SHP77 treated with DMSO at 0.1 percent for 48 hours (cell line): ENCODE measurements at regions not wholly inside any gene's neighbourhood (a gene's known extent, or its start where the extent isn't known, plus 50 kb on each side); places are given as distances from the start of the nearest gene placed in this dataset.
"Not testable (repeated sequence)": the region's sequence is repeated elsewhere in the genome, so short reads cannot be mapped to it uniquely, and the experiment has no call there.

ENCODE experiments used
- DNase-seq: peaks from one replicate; lab custom pipeline; 2025; lab: John Stamatoyannopoulos, UW

DNA sequence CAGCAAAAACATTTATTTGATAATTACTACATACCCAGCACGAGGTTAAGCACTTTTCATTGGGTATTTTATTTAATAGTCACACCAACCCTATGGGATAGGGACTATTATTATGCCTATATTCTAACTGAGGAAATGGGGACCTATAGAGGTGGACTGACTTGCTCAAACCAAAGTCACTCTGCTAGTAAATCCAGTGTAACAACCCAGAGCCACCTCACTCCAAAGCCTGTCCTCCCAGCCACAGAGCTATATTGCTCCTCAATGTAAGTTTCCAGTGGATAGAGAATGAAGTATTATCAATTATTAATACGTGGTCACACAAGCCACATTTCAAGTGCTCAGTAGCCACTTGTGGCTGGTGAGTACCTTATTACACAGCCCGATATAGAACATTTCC lies 97.5 kb downstream of the RGS2 start:
- DNase-seq = no peak

DNA sequence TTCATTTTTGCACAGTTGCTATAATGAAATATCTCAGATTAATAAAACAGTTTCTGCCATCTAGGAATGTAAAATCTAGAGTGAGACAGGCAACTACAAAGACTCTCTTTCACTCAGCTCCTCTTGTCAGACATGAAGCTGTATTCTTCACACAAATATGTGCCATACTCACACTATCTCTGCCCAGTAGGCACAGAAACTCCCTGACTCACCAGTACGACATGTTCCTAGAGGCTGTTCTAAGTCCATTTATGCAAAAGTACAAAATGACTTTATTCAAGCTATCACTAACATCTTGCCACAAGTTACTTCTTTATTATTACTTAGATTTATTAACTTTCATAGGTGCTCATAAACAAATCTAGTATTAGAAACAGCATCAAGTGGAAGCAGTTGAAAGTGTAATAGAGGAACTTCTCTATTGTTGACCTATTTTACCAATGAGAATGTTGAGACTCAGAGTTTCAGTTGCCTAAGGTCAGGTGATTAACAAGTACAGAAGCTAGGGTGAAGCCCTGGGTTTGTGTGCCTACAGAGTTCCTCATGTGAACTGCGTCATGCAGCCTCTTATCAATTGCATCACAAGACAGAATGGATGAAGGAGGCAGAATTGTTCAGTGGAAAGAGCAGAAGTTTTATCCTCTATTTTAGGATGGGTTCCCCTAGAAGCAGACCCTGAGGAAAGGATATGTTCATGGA lies 98.9 kb downstream of the RGS2 start:
- no peak for DNase-seq

DNA sequence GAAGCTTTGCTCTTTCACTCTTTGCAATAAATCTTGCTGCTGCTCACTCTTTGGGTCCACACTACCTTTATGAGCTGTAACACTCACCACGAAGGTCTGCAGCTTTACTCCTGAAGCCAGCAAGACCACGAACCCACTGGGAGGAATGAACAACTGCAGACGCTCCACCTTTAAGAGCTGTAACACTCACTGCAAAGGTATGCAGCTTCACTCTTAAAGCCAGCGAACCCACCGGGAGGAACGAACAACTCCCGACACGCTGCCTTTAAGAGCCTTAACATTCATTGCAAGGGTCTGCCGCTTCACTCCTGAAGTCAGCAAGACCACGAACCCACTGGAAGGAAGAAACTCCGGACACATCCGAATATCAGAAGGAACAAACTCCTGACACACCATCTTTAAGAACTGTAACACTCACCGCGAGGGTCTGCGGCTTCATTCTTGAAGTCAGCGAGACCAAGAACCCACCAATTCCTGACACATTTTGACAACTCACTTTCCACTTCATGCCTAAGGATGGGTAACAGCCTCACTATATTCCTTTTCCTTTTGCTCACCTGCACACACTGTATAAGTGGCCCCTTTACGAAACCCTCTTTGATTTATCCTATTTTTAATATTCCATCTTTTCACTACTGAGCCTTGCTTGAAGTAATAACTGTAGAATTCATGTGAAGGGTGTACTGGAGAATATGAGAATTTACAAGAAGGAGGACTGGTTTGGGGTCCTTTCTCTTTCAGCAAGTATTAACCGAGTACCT lies 103.2 kb downstream of the RGS2 start:
- DNase-seq = not testable (repeated sequence)

DNA sequence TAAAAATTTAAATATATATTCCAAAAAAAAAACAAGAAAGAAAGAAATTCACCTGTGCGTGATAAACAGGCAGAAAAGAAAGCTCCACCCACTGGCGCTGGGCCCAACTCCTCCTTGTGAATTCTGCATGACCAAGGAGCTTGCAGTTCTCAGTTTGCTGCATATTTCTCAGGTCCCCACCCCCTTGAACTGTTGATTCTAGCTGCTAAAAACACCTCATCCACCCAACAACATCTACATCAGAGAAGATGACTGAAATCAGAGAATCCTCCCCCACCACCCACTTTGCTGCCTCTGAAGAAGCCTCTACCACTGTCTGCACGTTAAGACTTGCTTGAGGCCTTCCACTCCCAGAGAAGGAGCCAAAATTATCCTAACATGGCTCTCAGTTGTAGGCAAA lies 104.8 kb downstream of the RGS2 start:
- DNase-seq = no peak

GRCh38 chr1:192914092-192914491 lies 105.3 kb downstream of the RGS2 start:
- DNase-seq = no peak

- DNase-seq = no peak
Observed at GRCh38 chr1:192914696-192915095, 105.9 kb downstream of the RGS2 start.

GRCh38 chr1:192916021-192916420 lies 107.2 kb downstream of the RGS2 start:
- no peak for DNase-seq

- no peak for DNase-seq
Observed at GRCh38 chr1:192918259-192918658, 109.4 kb downstream of the RGS2 start.

DNA sequence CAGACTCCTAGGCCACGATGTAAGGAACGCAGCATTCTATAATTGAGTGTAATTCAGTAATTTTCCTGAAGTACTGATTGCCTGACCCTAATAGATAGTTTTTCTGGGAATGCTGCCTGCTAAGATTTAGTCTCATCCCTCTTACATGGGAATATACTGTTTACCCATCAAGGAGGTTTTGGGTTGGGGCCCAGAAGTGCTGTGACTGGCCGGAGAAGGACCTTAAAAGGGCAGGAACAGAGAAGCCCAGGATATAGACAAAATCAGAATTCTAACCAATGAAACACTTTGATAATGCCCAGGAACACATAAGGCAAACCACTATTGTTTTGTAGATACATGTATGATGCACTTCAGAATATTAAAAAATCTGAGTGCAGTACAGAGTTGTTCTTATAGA lies 111.6 kb downstream of the RGS2 start:
- DNase-seq = no peak

GRCh38 chr1:192925609-192926008 lies 116.8 kb downstream of the RGS2 start:
- no peak for DNase-seq

DNA sequence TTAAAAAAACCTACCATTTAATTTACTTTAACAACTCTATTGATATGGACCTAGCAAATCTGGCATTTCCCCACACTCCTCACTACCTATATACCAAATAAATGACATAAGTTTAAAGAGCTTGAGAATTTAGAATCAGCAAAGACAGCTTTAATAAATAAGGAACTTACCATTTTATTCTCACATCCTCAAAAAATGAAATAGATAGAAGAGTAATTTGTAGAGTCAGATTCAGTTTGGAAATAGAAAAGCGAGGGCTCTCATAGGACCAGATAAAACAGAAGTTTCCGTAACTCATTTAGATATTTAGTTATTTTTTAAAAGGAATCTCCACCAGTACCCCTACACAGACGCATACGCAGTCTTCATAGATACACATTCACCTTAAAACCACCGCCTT lies 117.9 kb downstream of the RGS2 start:
- no peak for DNase-seq

DNA sequence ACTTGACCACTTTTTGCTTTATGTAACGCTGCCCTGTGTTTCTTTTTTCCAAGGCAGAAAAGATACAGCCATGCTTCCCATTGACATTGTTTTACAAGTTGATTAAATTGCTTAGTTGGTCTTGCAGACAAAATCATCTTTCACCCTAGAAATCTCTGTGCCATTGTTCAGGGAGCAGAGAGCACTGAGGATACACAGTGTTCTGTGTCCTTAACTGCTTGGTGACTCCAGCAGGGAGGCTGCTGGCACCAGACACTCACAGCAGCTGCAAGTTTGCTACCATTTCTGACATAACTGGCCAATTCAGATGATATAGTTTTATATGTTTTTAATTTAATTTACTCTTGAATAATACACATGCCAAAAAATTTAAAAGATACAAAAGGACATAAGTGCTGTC lies 118.7 kb downstream of the RGS2 start:
- DNase-seq = no peak

- no peak for DNase-seq
Observed at GRCh38 chr1:192929597-192929996, 120.8 kb downstream of the RGS2 start.

DNA sequence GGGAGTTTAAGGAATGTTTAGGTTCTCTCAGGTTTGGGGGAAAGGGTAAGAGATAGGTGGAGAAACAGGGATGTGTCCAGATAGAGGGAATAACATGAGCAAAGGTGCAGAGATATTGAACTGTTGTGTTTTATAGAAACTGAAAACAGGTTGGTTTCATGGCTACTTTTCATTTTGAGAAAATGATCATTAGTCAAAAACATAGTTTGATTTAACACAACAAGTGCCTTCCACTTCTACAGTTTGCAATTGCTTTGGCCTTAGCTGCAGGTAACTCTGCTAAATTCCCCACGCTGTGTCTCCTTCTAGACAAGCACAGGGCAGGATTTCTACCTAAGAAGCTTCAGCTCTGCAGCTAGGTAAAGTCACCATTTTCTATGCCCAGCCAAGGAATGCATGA lies 124.9 kb downstream of the RGS2 start:
- DNase-seq = no peak

GRCh38 chr1:192936313-192937018 lies 122.7 kb downstream of the UCHL5 start:
- DNase-seq = no peak

- no peak for DNase-seq
Observed at GRCh38 chr1:192937128-192937527, 122.0 kb downstream of the UCHL5 start.

GRCh38 chr1:192939440-192939839 lies 119.7 kb downstream of the UCHL5 start:
- no peak for DNase-seq

DNA sequence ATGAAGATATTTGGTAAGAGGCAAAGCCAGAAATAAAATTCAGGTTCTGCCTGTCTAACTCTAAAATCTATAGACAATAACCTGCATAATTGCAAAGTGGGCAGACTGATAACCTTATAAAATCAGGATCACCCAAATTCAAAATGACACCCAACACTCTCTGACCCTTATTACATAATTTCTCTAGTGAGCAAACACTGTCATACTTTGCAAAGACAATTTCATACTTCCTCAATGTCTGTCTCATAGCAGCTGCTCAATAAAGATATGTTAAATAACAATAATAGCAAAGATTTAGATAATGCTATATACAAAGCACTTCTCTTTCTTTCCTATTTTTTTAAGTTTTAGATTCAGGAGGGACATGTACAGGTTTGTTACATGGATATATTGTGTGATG lies 118.5 kb downstream of the UCHL5 start:
- DNase-seq = no peak

- DNase-seq = no peak
Observed at GRCh38 chr1:192941722-192942411, 117.3 kb downstream of the UCHL5 start.

DNA sequence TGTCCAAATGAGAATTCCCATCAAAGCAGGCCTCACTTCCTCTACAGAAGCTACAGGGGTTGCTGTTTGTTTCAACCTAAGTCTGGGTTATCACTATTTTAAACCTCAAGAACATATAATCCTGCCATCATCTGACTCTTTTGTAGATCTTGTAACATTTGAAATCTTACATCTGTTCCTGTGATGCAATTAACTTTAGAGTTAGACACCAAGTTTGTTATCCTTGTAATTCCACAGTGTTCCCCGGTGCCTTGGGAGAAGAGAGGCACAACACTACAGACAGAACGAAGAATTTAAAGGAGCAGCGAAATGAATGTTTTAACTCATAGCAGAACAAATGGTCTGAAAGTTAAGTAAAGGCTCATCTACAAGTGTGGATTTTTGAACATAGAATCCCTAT lies 116.1 kb downstream of the UCHL5 start:
- DNase-seq = no peak

DNA sequence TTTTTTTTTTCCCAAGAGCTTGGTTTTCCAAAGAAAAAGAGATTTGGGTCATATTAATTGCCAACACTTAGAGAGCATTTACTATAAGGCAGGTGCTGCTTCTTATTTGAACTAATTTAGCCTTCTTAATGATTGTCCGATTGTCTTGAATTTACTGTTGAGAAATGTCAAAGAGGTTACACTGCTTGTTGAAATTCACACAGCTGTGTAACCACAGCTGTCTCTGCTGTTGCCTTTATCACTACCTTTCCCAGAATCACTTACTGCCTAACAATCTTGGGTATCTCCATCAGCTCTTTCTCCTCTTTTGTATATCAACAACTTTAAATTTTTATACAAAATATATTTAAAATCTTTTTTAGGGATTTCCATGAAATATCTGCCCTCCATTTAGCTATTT lies 115.6 kb downstream of the UCHL5 start:
- DNase-seq = no peak

DNA sequence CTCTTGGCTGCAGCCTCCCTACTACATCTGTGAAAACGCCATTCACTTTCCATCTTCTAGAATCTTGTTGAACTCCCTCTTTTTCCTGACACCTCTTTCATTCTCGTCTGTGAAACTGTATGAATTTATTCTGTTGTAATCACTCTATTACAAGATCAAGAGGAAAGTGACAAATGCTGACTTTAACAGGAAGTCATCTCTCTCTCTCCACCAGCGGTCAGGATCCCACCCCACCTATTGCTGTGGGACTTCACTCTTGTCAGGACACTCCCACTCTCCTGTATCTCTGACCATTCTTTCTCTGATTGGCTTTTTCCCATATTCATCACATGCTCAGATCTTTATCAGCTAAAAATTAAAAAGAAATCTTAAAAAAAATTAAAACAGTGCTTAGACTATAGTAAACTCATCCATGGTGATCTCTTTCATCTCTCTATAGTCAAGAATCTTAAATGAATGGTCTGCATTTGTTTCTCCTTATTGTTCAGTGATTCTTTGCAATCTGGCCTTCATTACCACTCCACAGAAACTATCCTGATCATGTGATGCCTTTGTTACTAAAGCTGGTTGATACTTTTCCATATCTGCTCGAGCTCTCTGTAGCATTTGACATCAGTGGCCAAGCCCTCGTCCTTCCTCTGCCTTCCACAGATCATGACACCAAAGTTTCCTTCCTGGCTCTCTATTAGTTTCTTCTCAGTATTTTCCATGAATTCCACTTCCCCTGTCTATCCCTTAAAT lies 113.6 kb downstream of the UCHL5 start:
- no peak for DNase-seq
